Neural cell (in vitro differentiated cells): ENCODE measurements at regions not wholly inside any gene's neighbourhood (a gene's known extent, or its start where the extent isn't known, plus 50 kb on each side); places are given as distances from the start of the nearest gene placed in this dataset.

Experiments
- H2AFZ ChIP-seq: fragments of 200-600, 300-800 bp; sonication (generic), shearing (Covaris generic); 2 replicates; pipeline ENCODE4 v1.6.0; 2014; ENCODE audit warnings: low read depth, mild to moderate bottlenecking, antibody characterized with exemption, low read length, moderate library complexity
- H3F3A ChIP-seq: fragments of 200-600 bp; shearing (Covaris generic); 2 replicates; pipeline ENCODE4 v1.6.1; 2016; ENCODE audit warnings: mild to moderate bottlenecking, moderate library complexity, mixed read lengths, antibody characterized with exemption, low read length; ENCODE audit not compliant: insufficient read depth, poor library complexity, severe bottlenecking
- H3K27ac ChIP-seq: fragments of 200-600, 300-800 bp; sonication (generic), shearing (Covaris generic); 2 replicates; pipeline ENCODE4 v1.5.1; 2014; ENCODE audit warnings: mild to moderate bottlenecking, low read length, moderate library complexity
- H3K27me3 ChIP-seq: fragments of 300-800, 200-600 bp; sonication (generic), shearing (Covaris generic); 2 replicates; pipeline ENCODE4 v1.6.0; 2014; ENCODE audit warnings: mild to moderate bottlenecking, low read depth, low read length, moderate library complexity; ENCODE audit not compliant: insufficient read depth
- H3K36me3 ChIP-seq: fragments of 300-800, 200-600 bp; sonication (generic), shearing (Covaris generic); 2 replicates; pipeline ENCODE4 v1.5.1; 2014; ENCODE audit warnings: mild to moderate bottlenecking, antibody characterized with exemption, low read length, moderate library complexity; ENCODE audit not compliant: insufficient read depth
- H3K4me2 ChIP-seq: fragments of 300-800, 200-600 bp; sonication (generic), shearing (Covaris generic); 2 replicates; pipeline ENCODE4 v1.6.0; 2014; ENCODE audit warnings: mild to moderate bottlenecking, low read length
- H3K4me3 ChIP-seq: fragments of 300-800, 200-600 bp; sonication (generic), shearing (Covaris generic); 2 replicates; pipeline ENCODE4 v1.5.1; 2014; ENCODE audit warnings: mild to moderate bottlenecking, low read length, moderate library complexity
- H3K79me2 ChIP-seq: fragments of 200-600 bp; shearing (Covaris generic); replicated peaks from 2 replicates; pipeline ENCODE4 v1.6.0; 2014; ENCODE audit warnings: mild to moderate bottlenecking, low read length, moderate library complexity; ENCODE audit not compliant: insufficient read depth
- H3K9ac ChIP-seq: fragments of 300-800, 200-600 bp; sonication (generic), shearing (Covaris generic); 2 replicates; pipeline ENCODE4 v1.6.1; 2016; ENCODE audit warnings: mild to moderate bottlenecking, low read length, mixed read lengths
- H3K9me2 ChIP-seq: fragments of 200-600 bp; shearing (Covaris generic); 2 replicates; pipeline ENCODE4 v1.6.1; 2016; ENCODE audit warnings: mild to moderate bottlenecking, low read length, mixed read lengths; ENCODE audit not compliant: insufficient read depth
- H3K9me3 ChIP-seq: fragments of 200-600, 300-800 bp; sonication (generic), shearing (Covaris generic); 2 replicates; pipeline ENCODE4 v1.6.1; 2016; ENCODE audit warnings: mild to moderate bottlenecking, mixed run types, low read length, moderate library complexity, mixed read lengths
- H4K20me1 ChIP-seq: fragments of 200-600 bp; shearing (Covaris generic); 2 replicates; pipeline ENCODE4 v1.6.1; 2016; ENCODE audit warnings: mild to moderate bottlenecking, mixed run types; ENCODE audit not compliant: insufficient read depth
- EP300 ChIP-seq: fragments of 450-650 bp; conservative IDR thresholded peaks from 2 replicates; pipeline ENCODE4 v1.6.1; 2014; ENCODE audit warnings: antibody characterized with exemption, mild to moderate bottlenecking, moderate library complexity; ENCODE audit not compliant: poor library complexity, severe bottlenecking
- EZH2 ChIP-seq: fragments of 200-600, 300-800 bp; shearing (Covaris generic), sonication (generic); IDR thresholded peaks from 2 replicates; pipeline ENCODE4 v1.6.1; 2014; ENCODE audit warnings: antibody characterized with exemption, low read length, borderline replicate concordance, mild to moderate bottlenecking; ENCODE audit not compliant: insufficient read depth, poor library complexity, severe bottlenecking
- MXI1 ChIP-seq: fragments of 450-650 bp; conservative IDR thresholded peaks from 2 replicates; pipeline ENCODE4 v1.6.1; 2014; ENCODE audit warnings: antibody characterized with exemption, mild to moderate bottlenecking; ENCODE audit not compliant: poor library complexity, severe bottlenecking
- POLR2AphosphoS5 ChIP-seq: IDR thresholded peaks from 2 replicates; pipeline ENCODE4 v1.6.1; 2012
- RAD21 ChIP-seq: fragments of 450-650 bp; conservative IDR thresholded peaks from 2 replicates; pipeline ENCODE4 v1.6.1; 2014; ENCODE audit warnings: antibody characterized with exemption, mild to moderate bottlenecking, moderate library complexity
- REST ChIP-seq: IDR thresholded peaks from 2 replicates; pipeline ENCODE4 v1.6.1; 2012; ENCODE audit warnings: borderline replicate concordance
- SMC3 ChIP-seq: fragments of 450-650 bp; conservative IDR thresholded peaks from 2 replicates; pipeline ENCODE4 v1.6.1; 2014; ENCODE audit warnings: antibody characterized with exemption, mild to moderate bottlenecking, moderate library complexity; ENCODE audit not compliant: poor library complexity
- TAF1 ChIP-seq: IDR thresholded peaks from 2 replicates; pipeline ENCODE4 v1.6.1; 2012; ENCODE audit warnings: low read depth
- TF ChIP-seq, protein P1 (sequence below): fragments of 450-650 bp; IDR thresholded peaks from 2 replicates; pipeline ENCODE4 v1.5.1; 2014; ENCODE audit warnings: antibody characterized with exemption, mild to moderate bottlenecking, moderate library complexity; ENCODE audit not compliant: poor library complexity, severe bottlenecking

DNA sequence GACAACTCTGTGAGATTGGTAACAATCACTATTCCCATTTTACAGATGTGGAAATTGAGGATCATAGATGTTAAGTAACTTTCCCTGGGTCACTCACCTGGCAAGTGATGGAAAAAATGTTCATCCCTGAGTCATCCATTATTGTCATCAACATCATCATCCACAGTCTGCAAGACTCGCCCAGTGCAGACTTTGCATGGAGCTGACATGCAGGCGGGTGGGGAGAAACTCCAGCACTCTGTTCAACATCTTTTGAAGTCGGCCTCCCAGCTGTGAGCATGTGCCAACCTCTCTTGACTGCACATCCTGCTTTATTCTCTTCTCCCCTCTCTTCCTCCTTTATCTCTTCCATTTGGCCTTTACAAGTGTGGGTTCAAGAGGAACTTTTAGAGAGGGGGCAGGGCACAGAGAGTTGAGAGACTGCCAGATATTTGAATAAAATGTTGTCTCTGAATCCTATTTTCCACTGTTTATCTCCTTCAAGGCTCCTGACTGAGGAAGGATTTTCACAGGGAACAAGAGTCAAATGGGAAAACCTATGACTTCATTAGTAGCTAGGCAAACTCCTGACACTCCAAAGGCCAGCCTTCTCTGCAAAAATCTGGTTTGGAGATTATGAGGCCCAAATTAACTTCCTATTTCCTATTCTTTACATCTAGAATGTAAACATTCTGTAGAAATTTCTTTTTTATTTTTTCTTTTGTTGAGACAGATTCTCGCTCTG lies 283.7 kb upstream of the PODXL start:
- Histone ChIP-seq H2AFZ (no peak overlapping the region), H3K9me2 (no peaks in the 10 kb centered on the region), H4K20me1 (no peaks in the 10 kb centered on the region), H3K36me3 (no peaks in the 10 kb centered on the region), H3K9ac (no peak overlapping the region), H3K4me2 (no peak overlapping the region), H3K9me3 (no peaks in the 10 kb centered on the region), H3F3A (no peaks in the 10 kb centered on the region), H3K79me2 (no peaks in the 10 kb centered on the region), H3K27ac (no peak overlapping the region), H3K4me3 (no peak overlapping the region), H3K27me3 (peaks cover 5% of the 10 kb centered on the region)
- no peak for TF ChIP-seq REST
- no peak for TF ChIP-seq EP300
- no peak for TF ChIP-seq POLR2AphosphoS5
- TF ChIP-seq, protein P1, sequence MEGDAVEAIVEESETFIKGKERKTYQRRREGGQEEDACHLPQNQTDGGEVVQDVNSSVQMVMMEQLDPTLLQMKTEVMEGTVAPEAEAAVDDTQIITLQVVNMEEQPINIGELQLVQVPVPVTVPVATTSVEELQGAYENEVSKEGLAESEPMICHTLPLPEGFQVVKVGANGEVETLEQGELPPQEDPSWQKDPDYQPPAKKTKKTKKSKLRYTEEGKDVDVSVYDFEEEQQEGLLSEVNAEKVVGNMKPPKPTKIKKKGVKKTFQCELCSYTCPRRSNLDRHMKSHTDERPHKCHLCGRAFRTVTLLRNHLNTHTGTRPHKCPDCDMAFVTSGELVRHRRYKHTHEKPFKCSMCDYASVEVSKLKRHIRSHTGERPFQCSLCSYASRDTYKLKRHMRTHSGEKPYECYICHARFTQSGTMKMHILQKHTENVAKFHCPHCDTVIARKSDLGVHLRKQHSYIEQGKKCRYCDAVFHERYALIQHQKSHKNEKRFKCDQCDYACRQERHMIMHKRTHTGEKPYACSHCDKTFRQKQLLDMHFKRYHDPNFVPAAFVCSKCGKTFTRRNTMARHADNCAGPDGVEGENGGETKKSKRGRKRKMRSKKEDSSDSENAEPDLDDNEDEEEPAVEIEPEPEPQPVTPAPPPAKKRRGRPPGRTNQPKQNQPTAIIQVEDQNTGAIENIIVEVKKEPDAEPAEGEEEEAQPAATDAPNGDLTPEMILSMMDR = no peak

DNA sequence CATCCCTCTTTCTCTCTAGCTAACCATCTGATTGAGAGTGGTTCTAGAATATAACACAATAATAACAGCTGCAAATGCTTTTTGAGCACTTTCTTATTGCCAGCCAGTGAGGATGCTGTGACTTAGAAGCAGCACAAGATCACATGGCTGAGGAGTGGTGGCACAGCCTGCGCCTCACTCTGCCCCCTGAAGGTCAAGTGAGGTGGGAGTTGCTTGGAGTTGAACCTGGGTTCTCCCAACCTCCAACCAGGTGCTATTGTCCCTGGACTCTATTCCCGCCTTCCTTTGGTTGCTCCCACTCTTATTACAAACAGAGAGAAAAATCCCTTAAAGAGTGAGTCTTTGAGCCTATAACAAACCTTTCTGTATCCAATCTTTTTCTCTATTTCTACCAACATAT lies 280.3 kb upstream of the PODXL start:
- Histone ChIP-seq H3K79me2 (no peaks in the 10 kb centered on the region), H3K9ac (no peak overlapping the region), H3F3A (no peaks in the 10 kb centered on the region), H3K4me3 (no peak overlapping the region), H4K20me1 (no peaks in the 10 kb centered on the region), H2AFZ (no peak overlapping the region), H3K27ac (no peak overlapping the region), H3K4me2 (no peak overlapping the region), H3K9me2 (no peaks in the 10 kb centered on the region), H3K9me3 (no peaks in the 10 kb centered on the region), H3K27me3 (peaks cover under 1% of the 10 kb centered on the region), H3K36me3 (no peaks in the 10 kb centered on the region)
- TF ChIP-seq TAF1 (no peak), EZH2 (no peak), POLR2AphosphoS5 (no peak), MXI1 (no peak), REST (no peak), SMC3 (no peak), RAD21 (no peak), EP300 (no peak)
- TF ChIP-seq, protein P1 = no peak
